ENCODE measurements at regions not wholly inside any gene's neighbourhood (a gene's known extent, or its start where the extent isn't known, plus 50 kb on each side); places are given as distances from the start of the nearest gene placed in this dataset.

DNA sequence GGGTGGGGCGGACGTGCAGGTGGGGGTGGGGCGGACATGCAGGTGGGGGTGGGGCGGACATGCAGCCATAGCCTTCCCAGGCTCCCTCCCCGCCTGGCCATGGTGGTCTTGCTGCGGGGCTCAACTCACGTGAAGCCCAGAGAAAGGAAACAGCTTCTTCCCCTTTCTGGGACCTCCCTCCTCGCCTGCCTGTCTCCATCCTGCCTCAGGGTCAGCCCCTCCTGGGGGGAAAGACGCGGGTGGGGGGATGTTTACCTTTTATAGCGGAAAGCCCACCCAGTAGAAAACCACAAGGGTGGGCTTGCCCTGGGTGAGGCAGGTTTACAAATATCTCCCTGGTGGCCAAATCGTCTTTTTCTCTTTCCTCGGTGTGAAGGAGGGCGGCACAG lies 520.0 kb downstream of the GLRX3 start:
- no peaks in the 10 kb centered on the region for H3K4me1 ChIP-seq
- H3K36me3 ChIP-seq: no peaks in the 10 kb centered on the region
- intact Hi-C loops (cut with DNase I): no loop called here
- no peak for DNase-seq (ENCODE audit: low spot score in 2 of 2)
- H3K27ac ChIP-seq: no peak overlapping the region
- H3K4me3 ChIP-seq: no peak overlapping the region
- TF ChIP-seq, protein P1, sequence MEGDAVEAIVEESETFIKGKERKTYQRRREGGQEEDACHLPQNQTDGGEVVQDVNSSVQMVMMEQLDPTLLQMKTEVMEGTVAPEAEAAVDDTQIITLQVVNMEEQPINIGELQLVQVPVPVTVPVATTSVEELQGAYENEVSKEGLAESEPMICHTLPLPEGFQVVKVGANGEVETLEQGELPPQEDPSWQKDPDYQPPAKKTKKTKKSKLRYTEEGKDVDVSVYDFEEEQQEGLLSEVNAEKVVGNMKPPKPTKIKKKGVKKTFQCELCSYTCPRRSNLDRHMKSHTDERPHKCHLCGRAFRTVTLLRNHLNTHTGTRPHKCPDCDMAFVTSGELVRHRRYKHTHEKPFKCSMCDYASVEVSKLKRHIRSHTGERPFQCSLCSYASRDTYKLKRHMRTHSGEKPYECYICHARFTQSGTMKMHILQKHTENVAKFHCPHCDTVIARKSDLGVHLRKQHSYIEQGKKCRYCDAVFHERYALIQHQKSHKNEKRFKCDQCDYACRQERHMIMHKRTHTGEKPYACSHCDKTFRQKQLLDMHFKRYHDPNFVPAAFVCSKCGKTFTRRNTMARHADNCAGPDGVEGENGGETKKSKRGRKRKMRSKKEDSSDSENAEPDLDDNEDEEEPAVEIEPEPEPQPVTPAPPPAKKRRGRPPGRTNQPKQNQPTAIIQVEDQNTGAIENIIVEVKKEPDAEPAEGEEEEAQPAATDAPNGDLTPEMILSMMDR (IDR thresholded peaks at IDR 0.05): no peak
- H3K27me3 ChIP-seq: no peaks in the 10 kb centered on the region
- H3K9me3 ChIP-seq: no peaks in the 10 kb centered on the region

DNA sequence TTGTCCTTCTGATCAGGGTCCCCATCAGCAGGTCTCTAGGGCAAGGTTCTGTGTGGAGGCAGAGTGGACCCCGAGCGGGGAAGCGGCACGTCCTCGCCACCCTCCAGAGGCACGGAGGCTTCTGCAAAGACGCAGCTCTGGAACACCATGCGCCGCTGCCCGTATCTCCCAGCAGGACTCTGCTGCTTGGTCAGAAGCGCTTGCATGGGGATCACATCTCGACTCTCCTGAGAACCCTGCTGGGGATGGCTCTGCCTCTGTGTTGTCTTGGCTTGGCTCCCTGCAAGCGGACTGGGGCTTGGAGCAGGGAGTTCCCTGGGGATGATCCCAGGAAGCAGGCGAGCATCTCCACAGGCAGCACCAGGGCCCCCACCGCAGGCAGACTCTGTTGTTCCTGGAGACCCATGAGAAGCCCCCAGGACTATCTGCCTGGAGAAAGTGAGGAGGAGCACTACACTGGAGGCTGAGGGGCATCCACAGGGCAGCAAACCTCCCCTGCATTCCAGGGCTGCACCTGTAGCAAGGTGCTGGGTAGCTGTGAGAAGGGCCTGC lies 520.5 kb downstream of the GLRX3 start:
- Histone ChIP-seq H3K4me3 (no peak overlapping the region), H3K9me3 (no peaks in the 10 kb centered on the region), H3K27me3 (no peaks in the 10 kb centered on the region), H3K27ac (no peak overlapping the region), H3K4me1 (no peaks in the 10 kb centered on the region), H3K36me3 (no peaks in the 10 kb centered on the region)
- intact Hi-C loops (cut with DNase I): no loop called here
- DNase-seq (ENCODE audit: low spot score in 2 of 2): no peak
- TF ChIP-seq, protein P1 (IDR thresholded peaks at IDR 0.05): no peak

DNA sequence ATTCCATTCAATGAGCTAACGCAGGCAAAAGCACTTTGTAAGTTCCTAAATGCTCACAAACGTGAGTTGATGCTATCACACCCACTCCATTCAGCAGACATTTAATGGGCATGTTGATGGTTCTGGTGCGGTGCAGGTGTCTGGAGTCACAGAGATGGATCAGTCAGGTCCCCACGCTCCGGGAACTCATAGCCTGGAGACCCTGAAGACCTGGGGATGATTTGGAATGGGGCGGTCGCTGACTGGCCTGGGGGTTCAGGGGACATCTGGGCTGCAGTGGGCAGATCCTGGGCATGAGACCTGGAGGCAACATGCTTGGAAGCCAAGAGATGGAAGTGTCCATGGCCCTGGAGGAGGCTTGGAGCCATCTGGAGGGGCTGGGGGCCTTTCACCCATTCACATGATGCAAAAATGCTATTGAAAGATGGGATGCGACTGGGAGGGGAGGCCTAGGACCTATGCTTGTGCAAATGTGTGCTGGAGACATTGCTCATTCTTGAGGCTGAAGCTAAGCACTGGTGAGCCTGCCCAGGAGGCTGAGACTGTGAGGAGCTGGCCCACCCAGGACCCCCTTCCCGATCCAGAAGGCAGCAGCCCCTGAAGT lies 522.6 kb downstream of the GLRX3 start:
- Histone ChIP-seq H3K4me1 (no peaks in the 10 kb centered on the region), H3K27ac (no peak overlapping the region), H3K4me3 (no peak overlapping the region), H3K36me3 (no peaks in the 10 kb centered on the region), H3K27me3 (no peaks in the 10 kb centered on the region), H3K9me3 (no peaks in the 10 kb centered on the region)
- TF ChIP-seq, protein P1 (IDR thresholded peaks at IDR 0.05): no peak
- intact Hi-C loops (cut with DNase I): no loop called here
- DNase-seq (ENCODE audit: low spot score in 2 of 2): no peak

DNA sequence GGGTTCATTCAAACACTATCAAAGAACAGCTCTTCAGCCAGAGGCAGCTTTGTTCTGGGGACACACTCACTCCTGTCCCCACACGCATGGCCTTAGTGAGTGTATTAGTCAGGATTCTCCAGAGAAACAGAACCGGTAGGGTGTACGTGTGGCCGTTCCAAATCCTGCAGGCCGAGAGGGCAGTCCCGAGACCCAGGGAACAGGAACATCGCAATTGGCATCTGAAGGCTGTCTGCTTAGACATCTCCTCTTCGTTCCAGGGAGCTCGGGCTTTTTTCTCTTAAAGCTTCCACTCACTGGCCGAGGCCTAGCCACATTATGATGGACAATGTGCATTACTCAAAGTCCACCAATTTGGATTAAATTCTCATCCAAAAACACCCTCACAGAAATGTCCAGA lies 523.3 kb downstream of the GLRX3 start:
- Histone ChIP-seq H3K27me3 (no peaks in the 10 kb centered on the region), H3K27ac (no peak overlapping the region), H3K9me3 (no peaks in the 10 kb centered on the region), H3K4me1 (no peaks in the 10 kb centered on the region), H3K4me3 (no peak overlapping the region), H3K36me3 (no peaks in the 10 kb centered on the region)
- intact Hi-C loops (cut with DNase I): no loop called here
- TF ChIP-seq, protein P1 (IDR thresholded peaks at IDR 0.05): no peak
- DNase-seq (ENCODE audit: low spot score in 2 of 2): no peak

DNA sequence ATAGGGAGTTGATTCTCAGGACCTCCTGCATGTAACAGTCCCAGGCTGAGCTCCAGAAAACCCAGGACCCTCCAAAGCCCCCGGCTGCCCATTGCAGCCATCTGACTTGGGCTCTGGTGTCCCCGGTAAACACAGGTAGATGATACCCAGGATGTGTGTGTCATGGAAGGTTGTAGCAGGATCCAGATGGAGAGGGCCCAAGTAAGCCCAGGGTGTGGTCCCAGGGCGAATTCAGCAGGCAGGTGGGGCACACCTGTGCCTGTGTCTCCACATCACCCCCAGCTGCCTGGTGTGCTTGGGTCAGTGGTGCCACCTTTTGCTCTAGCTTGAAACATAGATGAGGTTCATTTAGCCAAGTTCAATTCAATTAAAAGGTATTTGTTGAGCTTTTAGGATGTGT lies 524.1 kb downstream of the GLRX3 start:
- Histone ChIP-seq H3K27ac (no peak overlapping the region), H3K4me3 (no peak overlapping the region), H3K9me3 (no peaks in the 10 kb centered on the region), H3K4me1 (no peaks in the 10 kb centered on the region), H3K27me3 (no peaks in the 10 kb centered on the region), H3K36me3 (no peaks in the 10 kb centered on the region)
- TF ChIP-seq, protein P1 (IDR thresholded peaks at IDR 0.05): no peak
- intact Hi-C loops (cut with DNase I): no loop called here
- no peak for DNase-seq (ENCODE audit: low spot score in 2 of 2)

DNA sequence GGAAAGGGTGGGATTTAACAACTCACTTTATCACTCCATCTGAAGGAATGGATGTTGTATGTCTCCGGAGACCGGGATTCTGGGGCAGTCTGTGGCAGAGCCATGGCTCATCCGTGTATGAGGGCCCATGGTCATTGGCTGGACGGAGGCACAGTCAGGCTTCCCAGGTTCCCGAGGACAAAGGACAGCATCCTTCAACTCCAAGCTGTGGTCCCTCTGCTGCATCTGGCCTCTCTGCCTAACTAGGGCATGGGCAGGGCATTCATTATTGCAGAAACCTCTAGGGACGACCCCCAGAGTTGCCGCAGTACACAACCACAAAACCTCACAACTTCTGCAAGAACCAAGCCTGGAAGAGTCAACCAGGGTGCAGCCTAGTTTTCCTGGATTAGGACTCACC lies 525.2 kb downstream of the GLRX3 start:
- H3K27me3 ChIP-seq: no peaks in the 10 kb centered on the region
- DNase-seq (ENCODE audit: low spot score in 2 of 2): no peak
- H3K36me3 ChIP-seq: no peaks in the 10 kb centered on the region
- no peak overlapping the region for H3K4me3 ChIP-seq
- no peaks in the 10 kb centered on the region for H3K9me3 ChIP-seq
- H3K27ac ChIP-seq: no peak overlapping the region
- intact Hi-C loops (cut with DNase I): no loop called here
- no peaks in the 10 kb centered on the region for H3K4me1 ChIP-seq
- TF ChIP-seq, protein P1 (IDR thresholded peaks at IDR 0.05): no peak

Data from ascending aorta (tissue), 2 donors.